ENCODE measurements at regions not wholly inside any gene's neighbourhood (a gene's known extent, or its start where the extent isn't known, plus 50 kb on each side); places are given as distances from the start of the nearest gene placed in this dataset.
"Not testable (repeated sequence)": the region's sequence is repeated elsewhere in the genome, so short reads cannot be mapped to it uniquely, and the experiment has no call there.

DNA sequence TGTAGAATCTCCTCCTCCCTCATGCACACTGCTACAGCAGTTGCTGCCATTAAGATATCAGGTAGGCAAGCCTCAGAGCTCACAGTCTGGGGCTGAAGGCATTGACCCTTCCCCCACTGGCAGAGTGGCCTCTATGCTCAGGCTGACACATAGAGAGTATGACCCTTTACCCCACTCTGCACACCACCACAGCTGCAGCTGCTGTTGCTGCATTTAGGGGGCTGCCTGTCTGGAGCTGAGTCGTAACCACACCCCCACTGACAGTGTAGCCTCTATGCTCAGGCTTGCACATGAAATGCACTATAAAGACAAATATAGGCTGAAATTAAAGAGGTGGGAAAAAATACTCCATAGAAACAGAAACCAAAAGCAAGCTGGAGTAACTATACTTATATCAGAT, 289.3 kb upstream of the PABPC4L start:
- no peak for DNase-seq
- no TSS peak for BruUV-seq (replicated peaks)
- Histone ChIP-seq H2AFZ (no peak overlapping the region), H3K4me1 (replicated peaks; ENCODE audit: insufficient read depth) (no peaks in the 10 kb centered on the region), H3F3A (ENCODE audit: insufficient read depth, low read depth) (no peaks in the 10 kb centered on the region), H3K9me3 (ENCODE audit: insufficient read depth, low read depth) (no peaks in the 10 kb centered on the region), H3K4me2 (no peak overlapping the region), H3K9me2 (ENCODE audit: insufficient read depth) (no peaks in the 10 kb centered on the region), H3K36me3 (ENCODE audit: low read depth) (no peaks in the 10 kb centered on the region), H4K20me1 (ENCODE audit: insufficient read depth) (no peaks in the 10 kb centered on the region), H3K79me2 (ENCODE audit: low read depth) (no peaks in the 10 kb centered on the region), H3K27me3 (ENCODE audit: insufficient read depth, low read depth) (no peaks in the 10 kb centered on the region), H3K27ac (no peak overlapping the region), H3K4me3 (no peak overlapping the region)
- ChIA-PET CTCF (no interaction called here), POLR2A (ENCODE audit: unreplicated experiment) (no interaction called here)
- intact Hi-C loops (cut with micrococcal nuclease; ENCODE audit: unreplicated experiment), result no loop called here
- TF ChIP-seq, protein P1, sequence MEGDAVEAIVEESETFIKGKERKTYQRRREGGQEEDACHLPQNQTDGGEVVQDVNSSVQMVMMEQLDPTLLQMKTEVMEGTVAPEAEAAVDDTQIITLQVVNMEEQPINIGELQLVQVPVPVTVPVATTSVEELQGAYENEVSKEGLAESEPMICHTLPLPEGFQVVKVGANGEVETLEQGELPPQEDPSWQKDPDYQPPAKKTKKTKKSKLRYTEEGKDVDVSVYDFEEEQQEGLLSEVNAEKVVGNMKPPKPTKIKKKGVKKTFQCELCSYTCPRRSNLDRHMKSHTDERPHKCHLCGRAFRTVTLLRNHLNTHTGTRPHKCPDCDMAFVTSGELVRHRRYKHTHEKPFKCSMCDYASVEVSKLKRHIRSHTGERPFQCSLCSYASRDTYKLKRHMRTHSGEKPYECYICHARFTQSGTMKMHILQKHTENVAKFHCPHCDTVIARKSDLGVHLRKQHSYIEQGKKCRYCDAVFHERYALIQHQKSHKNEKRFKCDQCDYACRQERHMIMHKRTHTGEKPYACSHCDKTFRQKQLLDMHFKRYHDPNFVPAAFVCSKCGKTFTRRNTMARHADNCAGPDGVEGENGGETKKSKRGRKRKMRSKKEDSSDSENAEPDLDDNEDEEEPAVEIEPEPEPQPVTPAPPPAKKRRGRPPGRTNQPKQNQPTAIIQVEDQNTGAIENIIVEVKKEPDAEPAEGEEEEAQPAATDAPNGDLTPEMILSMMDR (conservative IDR thresholded peaks at IDR 0.05), result no peak
- no peak for TF ChIP-seq EZH2 (IDR thresholded peaks at IDR 0.05; ENCODE audit: low read depth)

DNA sequence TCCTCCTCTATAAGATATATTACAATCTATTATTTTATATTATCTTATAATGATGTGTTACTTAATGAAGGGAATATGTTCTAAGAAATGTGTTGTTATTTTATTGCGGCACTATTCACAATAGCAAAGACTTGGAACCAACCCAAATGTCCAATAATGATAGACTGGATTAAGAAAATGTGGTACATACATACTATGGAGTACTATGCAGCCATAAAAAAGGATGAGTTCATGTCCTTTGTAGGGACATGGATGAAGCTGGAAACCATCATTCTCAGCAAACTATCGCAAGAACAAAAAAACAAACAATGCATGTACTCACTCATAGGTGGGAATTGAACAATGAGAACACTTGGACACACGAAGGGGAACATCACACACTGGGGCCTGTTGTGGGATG, 281.9 kb upstream of the PABPC4L start:
- H4K20me1 ChIP-seq (ENCODE audit: insufficient read depth); intact Hi-C loops (cut with micrococcal nuclease; ENCODE audit: unreplicated experiment); H3K4me3 ChIP-seq; H3K9me3 ChIP-seq (ENCODE audit: insufficient read depth, low read depth); H3K36me3 ChIP-seq (ENCODE audit: low read depth); H3K4me2 ChIP-seq; H3F3A ChIP-seq (ENCODE audit: insufficient read depth, low read depth); H3K27me3 ChIP-seq (ENCODE audit: insufficient read depth, low read depth); H2AFZ ChIP-seq; DNase-seq; H3K9me2 ChIP-seq (ENCODE audit: insufficient read depth); BruUV-seq (replicated peaks); H3K27ac ChIP-seq; CTCF ChIA-PET; H3K4me1 ChIP-seq (replicated peaks; ENCODE audit: insufficient read depth); POLR2A ChIA-PET (ENCODE audit: unreplicated experiment); H3K79me2 ChIP-seq (ENCODE audit: low read depth): not testable (repeated sequence)

DNA sequence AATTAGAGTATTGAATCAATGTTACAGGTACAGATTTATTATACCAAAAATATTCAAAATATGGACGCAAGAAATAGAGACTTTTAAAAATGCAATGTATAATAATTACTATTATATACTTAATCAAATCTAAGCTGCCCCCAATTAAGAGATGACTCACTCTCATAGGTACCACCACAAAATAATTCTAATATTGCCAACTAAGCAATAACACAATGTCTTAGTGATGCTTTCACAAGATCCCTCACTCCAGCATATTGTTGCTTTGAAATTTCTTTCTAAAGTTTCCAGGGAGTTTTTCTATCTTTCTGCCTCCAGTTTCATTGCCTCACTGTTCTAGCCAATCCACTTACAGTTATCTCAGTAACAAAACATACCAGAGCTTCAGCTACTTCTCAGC, 270.0 kb upstream of the PABPC4L start:
- intact Hi-C loops (cut with micrococcal nuclease; ENCODE audit: unreplicated experiment), result no loop called here
- Histone ChIP-seq H2AFZ (no peak overlapping the region), H3K27me3 (ENCODE audit: insufficient read depth, low read depth) (no peaks in the 10 kb centered on the region), H4K20me1 (ENCODE audit: insufficient read depth) (no peaks in the 10 kb centered on the region), H3K79me2 (ENCODE audit: low read depth) (no peaks in the 10 kb centered on the region), H3K9me3 (ENCODE audit: insufficient read depth, low read depth) (no peaks in the 10 kb centered on the region), H3F3A (ENCODE audit: insufficient read depth, low read depth) (no peaks in the 10 kb centered on the region), H3K4me2 (no peak overlapping the region), H3K9me2 (ENCODE audit: insufficient read depth) (no peaks in the 10 kb centered on the region), H3K4me1 (replicated peaks; ENCODE audit: insufficient read depth) (no peaks in the 10 kb centered on the region), H3K27ac (no peak overlapping the region), H3K36me3 (ENCODE audit: low read depth) (no peaks in the 10 kb centered on the region), H3K4me3 (no peak overlapping the region)
- ChIA-PET CTCF (no interaction called here), POLR2A (ENCODE audit: unreplicated experiment) (no interaction called here)
- no TSS peak for BruUV-seq (replicated peaks)
- no peak for DNase-seq
- TF ChIP-seq, protein P1 (conservative IDR thresholded peaks at IDR 0.05), result no peak
- TF ChIP-seq EZH2 (IDR thresholded peaks at IDR 0.05; ENCODE audit: low read depth), result no peak

DNA sequence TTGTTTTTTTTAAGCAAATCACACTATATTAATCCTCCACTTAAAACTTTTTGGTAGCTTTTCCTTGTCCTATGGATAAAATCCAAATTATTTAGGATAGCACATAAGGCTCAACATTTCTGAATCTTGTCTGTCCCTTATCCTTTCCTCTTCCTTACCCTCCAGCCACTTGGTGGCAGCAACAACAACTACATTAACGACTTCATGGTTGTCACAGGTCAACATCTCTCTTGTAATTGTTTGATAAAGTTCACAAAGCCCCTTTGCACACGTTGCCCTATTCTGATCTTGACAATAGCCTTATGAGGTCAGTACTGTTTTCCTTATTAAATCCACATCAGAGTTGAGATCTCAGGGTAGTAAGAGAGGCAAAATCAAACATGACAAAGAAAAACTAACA, 269.0 kb upstream of the PABPC4L start:
- no peaks in the 10 kb centered on the region for H4K20me1 ChIP-seq (ENCODE audit: insufficient read depth)
- H3K4me3 ChIP-seq, result no peak overlapping the region
- ChIA-PET CTCF (no interaction called here), POLR2A (ENCODE audit: unreplicated experiment) (no interaction called here)
- no peaks in the 10 kb centered on the region for H3K27me3 ChIP-seq (ENCODE audit: insufficient read depth, low read depth)
- no peak for DNase-seq
- no TSS peak for BruUV-seq (replicated peaks)
- no peaks in the 10 kb centered on the region for H3K9me3 ChIP-seq (ENCODE audit: insufficient read depth, low read depth)
- no peak overlapping the region for H3K27ac ChIP-seq
- no peaks in the 10 kb centered on the region for H3F3A ChIP-seq (ENCODE audit: insufficient read depth, low read depth)
- H3K9me2 ChIP-seq (ENCODE audit: insufficient read depth), result no peaks in the 10 kb centered on the region
- H3K4me2 ChIP-seq, result no peak overlapping the region
- TF ChIP-seq, protein P1 (conservative IDR thresholded peaks at IDR 0.05), result peak; percentile 38; the same call in 1 of the 2 replicates
- TF ChIP-seq EZH2 (IDR thresholded peaks at IDR 0.05; ENCODE audit: low read depth), result no peak
- H2AFZ ChIP-seq, result no peak overlapping the region
- H3K79me2 ChIP-seq (ENCODE audit: low read depth), result no peaks in the 10 kb centered on the region
- no peaks in the 10 kb centered on the region for H3K4me1 ChIP-seq (replicated peaks; ENCODE audit: insufficient read depth)
- intact Hi-C loops (cut with micrococcal nuclease; ENCODE audit: unreplicated experiment), result no loop called here
- H3K36me3 ChIP-seq (ENCODE audit: low read depth), result no peaks in the 10 kb centered on the region
